GM18870 (cell line): ENCODE measurements at regions not wholly inside any gene's neighbourhood (a gene's known extent, or its start where the extent isn't known, plus 50 kb on each side); places are given as distances from the start of the nearest gene placed in this dataset.

ENCODE experiments used
- ATAC-seq: cut with Tn5 transposase; IDR thresholded peaks from one replicate; pipeline ENCODE4 v1.9.1; 2021; ENCODE audit warnings: moderate library complexity; ENCODE audit not compliant: unreplicated experiment

GRCh38 chr5:160961038-160961437, 109.0 kb upstream of the ATP10B start:
- ATAC-seq = no peak

GRCh38 chr5:160960592-160960991, 108.6 kb upstream of the ATP10B start:
- ATAC-seq = no peak

DNA sequence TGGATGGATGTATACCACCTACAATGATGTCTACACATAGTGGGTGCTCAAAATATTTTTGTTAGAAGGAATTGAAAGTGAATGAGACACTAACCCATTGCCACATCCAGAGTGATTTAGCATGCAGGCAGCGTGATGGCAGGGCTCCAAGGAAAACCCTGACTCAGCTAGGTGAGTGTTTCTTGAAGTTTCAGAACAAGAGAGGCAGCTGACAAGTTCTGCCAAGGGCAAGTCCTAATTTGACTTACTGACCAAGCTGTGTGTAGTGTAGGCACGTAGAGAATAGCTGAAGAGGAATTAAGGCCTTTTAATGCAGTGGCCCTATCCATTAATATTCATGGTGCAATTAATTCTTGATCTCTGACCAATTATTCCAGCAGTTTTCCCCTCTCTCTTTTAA, 107.8 kb upstream of the ATP10B start:
- peak; percentile 32 for ATAC-seq

GRCh38 chr5:160957312-160957861, 105.4 kb upstream of the ATP10B start:
- ATAC-seq = peak; percentile 77

GRCh38 chr5:160956051-160956450, 104.0 kb upstream of the ATP10B start:
- no peak for ATAC-seq

GRCh38 chr5:160950311-160950710, 98.3 kb upstream of the ATP10B start:
- no peak for ATAC-seq

GRCh38 chr5:160940725-160941124, 88.7 kb upstream of the ATP10B start:
- ATAC-seq = no peak

DNA sequence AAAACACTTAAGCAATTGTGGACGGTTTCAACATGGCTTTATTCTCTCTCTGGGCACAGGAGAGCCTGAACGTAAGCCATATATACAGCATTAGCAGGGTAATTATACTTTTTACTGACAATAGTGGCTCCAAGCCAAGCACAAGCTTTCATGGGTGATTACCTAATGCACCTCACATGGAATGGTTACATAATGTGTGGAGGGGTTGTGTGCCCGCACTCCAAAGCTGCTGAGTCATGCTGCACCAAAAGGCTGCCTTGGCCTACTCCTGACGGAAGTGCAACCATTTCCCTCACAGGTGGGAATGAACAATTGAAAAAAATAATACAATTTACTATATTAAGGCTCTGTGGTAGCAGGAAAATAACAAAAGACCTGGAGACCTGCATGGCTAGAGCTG, 86.5 kb upstream of the ATP10B start:
- no peak for ATAC-seq

GRCh38 chr5:160937570-160937969, 85.6 kb upstream of the ATP10B start:
- ATAC-seq = no peak

- no peak for ATAC-seq
Measured at GRCh38 chr5:160935776-160936175, 83.8 kb upstream of the ATP10B start.

DNA sequence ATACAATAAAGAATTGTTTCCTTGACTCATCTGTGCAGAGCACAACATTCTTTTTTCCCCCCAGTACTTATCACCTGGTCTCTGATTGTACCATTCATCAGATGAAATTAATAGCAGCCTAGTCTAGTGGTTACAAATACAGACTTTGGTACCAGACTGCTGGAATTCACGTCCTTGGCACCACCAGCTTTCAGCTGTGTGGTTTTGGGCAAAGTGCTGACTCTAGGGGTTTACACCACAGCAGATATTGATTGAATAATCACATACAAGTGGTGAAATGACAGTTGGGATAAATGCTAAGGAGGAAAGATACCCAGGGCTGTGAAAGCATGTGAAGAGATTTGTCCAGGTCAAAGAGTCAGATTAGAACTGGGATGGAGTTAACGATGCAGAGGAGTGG, 79.3 kb upstream of the ATP10B start:
- ATAC-seq = no peak

DNA sequence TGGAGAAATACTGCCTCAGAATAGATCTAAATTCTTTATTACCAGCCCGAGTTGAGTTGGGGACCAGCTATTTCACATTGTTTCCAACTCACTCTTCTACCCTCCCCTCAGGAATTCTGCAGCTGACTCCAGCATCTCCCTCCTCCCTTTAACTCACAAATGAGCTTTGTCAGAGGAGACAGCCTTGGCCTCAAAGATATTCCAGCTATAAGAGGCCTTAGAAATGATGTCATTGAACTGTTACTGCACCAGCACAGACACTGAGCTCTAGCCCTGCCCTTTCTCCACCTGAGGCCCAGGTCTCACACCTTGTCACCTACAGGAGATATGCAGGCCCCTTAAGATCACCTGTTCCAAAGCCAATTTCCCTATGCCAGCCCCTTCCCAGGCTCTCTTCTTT, 78.4 kb upstream of the ATP10B start:
- no peak for ATAC-seq

DNA sequence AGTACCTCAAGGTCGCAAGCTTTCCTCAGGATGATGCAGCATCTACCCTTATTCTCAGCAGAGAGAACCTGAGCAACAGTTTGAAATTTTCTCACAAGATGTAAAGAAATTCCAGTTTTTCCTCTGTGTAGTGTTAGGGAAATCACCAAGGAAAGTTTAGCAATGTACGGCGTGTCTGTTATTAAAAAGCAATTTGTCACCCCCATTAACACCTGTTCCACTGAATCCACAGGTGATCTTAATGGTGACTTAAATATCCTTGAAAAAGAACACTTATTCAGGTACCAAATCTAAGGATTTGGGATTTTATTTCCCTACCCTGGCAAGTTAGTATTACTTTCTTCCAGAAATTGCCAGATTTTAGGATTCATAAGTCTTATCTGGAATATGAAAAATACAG, 77.9 kb upstream of the ATP10B start:
- ATAC-seq = no peak

DNA sequence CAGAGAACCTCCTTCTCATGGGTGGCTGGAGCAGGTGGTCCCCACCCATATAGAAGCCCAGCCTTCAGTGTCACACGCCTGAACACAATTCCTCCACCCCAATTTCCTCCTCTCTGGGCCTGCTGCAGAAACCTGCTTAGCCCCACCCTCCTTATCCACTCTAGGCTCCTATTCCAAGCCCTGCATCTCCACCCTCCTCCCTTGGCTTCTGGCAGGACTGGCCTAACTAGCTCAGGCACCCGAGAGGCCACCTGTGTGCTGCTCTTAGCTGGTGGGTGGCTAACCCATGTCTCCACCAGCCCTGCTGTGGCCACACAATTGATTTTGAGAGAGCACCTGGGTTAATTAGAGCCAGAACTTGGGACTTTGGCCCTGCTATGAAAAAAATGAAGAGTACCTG, 77.3 kb upstream of the ATP10B start:
- no peak for ATAC-seq

DNA sequence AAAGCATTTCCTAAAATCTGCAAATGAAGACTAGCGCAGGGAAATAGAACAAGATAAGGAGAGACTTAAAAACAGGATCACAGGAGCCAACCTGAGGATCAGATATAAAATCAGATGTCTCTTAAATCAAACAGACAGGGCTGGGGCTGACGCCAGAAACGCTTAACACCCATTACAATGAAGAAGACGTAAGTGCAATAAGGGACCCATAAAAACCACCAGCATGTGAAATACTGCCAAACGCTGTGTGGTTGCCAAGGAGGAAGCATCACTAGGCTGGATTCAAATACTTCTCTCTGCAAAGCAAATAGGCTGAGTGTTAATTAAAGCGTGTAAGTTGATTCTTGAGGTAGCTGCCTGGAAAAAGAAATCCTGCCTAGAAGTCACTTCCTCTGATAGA, 74.4 kb upstream of the ATP10B start:
- ATAC-seq = no peak

DNA sequence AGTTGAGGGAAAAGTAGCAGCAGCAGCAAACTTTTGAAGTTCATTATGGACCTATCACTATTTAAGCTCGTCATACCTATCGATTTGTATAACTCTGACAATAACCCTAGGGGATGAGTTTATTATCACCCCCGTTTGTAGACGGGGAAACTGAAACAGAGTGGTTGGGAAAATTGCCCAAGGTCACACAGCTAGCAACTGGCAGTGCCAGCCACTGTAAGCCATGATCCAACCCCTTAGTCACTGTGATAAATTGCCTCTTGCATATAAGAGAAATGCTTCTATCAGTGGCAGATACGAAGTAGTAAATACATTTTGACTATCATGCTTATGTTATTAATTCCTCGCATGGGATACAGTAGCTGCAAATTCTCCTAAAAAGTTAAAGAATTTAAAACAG, 73.3 kb upstream of the ATP10B start:
- ATAC-seq = no peak

GRCh38 chr5:160923936-160924710, 72.1 kb upstream of the ATP10B start:
- ATAC-seq = no peak

- no peak for ATAC-seq
Measured at GRCh38 chr5:160923411-160923810, 71.4 kb upstream of the ATP10B start.

DNA sequence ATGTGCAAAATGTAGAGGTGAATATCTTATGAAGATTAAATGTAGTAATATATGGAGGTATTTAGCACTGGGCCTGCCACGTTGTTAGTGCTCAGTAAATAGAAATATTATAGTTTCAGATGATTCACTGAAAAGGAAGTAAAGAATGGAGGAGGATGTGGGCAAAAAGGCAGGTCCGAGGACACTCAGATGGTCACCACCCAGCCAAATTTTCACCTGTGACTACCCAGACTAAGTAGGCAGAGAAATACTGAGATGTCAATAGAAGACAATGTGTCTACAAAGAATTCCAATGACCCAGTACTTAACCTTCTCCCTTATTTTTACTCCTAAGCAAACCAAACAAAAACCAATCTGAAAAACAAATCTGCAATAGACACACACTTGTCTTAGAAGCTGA, 70.3 kb upstream of the ATP10B start:
- no peak for ATAC-seq

DNA sequence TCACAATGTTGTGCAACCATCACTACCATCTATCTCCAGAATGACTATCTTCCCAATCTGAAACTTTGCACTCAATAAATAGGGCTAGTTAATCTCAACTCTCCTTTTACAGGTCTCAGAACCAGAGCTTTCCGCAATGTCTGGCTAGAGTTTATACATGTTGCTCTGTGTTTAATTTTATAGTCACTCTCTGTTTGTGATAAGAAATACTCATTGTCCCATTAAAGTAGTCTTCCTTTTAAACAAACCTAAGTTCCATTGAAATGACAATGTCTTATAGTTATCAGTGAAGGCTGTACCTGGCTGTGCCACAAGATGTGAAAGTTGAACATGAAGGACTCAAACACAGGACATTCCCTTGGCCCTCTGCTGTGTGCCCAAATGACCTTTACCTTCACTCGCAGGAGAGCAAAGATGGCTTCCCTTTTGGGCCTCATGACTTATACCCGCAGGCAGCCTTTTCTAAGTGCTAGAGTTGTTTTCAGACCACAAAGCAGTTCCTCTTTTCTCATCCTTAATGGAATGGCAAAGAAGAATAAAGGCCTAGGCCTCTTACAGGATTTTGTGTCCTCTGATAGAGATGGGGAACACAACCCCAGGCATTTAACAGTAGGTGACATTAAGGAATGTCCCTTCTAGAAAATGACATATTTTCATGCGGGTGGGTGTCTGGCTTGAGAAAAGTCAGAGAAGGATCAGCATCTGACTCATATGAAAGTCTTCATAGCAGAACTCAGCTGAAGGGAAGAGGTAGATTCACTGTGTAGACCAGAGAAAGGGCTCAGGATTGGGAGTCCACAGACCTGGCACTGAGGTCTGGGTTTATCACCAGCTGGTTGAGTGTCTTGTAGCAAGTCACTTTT, 69.6 kb upstream of the ATP10B start:
- no peak for ATAC-seq

DNA sequence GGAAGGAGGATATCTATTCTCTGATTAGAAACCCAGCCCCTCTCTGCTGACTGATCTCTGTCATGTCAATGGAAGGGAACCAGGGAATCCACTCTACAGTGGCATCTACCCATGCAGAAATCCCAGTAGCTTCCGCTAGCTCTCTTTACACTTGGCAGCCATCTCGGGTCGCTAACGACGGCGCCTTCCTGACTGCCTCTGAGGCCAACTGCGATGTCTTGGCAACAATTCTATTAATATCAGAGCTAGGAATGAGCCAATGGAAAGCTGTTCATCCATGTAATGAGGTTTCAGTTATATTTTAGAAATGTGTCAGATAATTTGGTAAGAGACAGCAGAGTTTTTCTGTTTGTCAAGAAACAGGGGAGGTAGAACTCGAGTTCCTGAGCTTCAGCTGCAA, 67.6 kb upstream of the ATP10B start:
- ATAC-seq = no peak

- ATAC-seq = no peak
Measured at GRCh38 chr5:160918386-160918785, 66.4 kb upstream of the ATP10B start.
